Cardiac muscle cell (in vitro differentiated cells and primary cell): ENCODE measurements at regions not wholly inside any gene's neighbourhood (a gene's known extent, or its start where the extent isn't known, plus 50 kb on each side); places are given as distances from the start of the nearest gene placed in this dataset.
A peak's percentile ranks its signal among the peaks of the same experiment; 100 is the strongest.

Experiments
- DNase-seq, 2 donors: peaks; one replicate each; pipeline versions ENCODE4 v3.0.0 to v3.0.0-alpha.2; 2010 to 2017; ENCODE audit warnings: low read depth in 1 of 2, low spot score in 1 of 2
- H3K27ac ChIP-seq: fragments of 200-600 bp; sonication (generic); 2 replicates; pipeline ENCODE4 v1.5.1; 2016
- H3K27me3 ChIP-seq: fragments of 200-600 bp; sonication (generic); 2 replicates; pipeline ENCODE4 v1.6.0; 2016; ENCODE audit warnings: control low read depth
- H3K36me3 ChIP-seq: fragments of 200-600 bp; sonication (generic); 2 replicates; pipeline ENCODE4 v1.5.1; 2016; ENCODE audit warnings: control low read depth
- H3K4me1 ChIP-seq: fragments of 200-600 bp; sonication (generic); 2 replicates; pipeline ENCODE4 v1.8.1; 2017; ENCODE audit warnings: low read depth, mild to moderate bottlenecking, mixed run types
- H3K4me3 ChIP-seq: fragments of 200-600 bp; sonication (generic); 2 replicates; pipeline ENCODE4 v1.5.1; 2016; ENCODE audit warnings: mild to moderate bottlenecking
- H3K9me3 ChIP-seq: fragments of 200-600 bp; sonication (generic); 2 replicates; pipeline ENCODE4 v1.5.1; 2017; ENCODE audit warnings: low read depth, mild to moderate bottlenecking, control low read depth
- TF ChIP-seq, protein P1 (sequence below): IDR thresholded peaks from 2 replicates; pipeline ENCODE4 v1.5.1; 2012; ENCODE audit warnings: low read depth, mild to moderate bottlenecking, low read length

DNA sequence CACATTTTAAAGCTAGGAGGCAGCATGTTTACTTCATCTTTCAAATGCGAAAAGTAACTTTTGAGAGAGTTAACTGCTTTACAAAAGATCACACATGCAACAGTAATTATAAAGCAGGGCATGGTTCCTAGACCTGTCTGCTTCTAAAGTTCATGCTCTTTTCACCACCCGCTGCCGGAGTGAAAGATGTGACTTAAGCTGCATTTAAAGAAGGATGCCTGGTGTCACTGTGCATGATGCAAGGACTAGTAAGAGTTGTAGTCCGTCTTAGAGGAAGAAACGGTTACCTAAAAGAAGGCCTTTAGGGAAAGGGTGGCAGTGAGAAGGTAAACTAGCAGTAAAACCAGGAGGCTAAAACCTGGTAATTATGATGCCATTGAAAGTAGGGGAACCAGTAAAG lies 1689.1 kb downstream of the KCNT2 start:
- Histone ChIP-seq H3K27me3 (no peaks in the 10 kb centered on the region), H3K4me3 (no peak overlapping the region), H3K36me3 (no peaks in the 10 kb centered on the region), H3K4me1 (peaks cover 11% of the 10 kb centered on the region), H3K27ac (no peak overlapping the region), H3K9me3 (no peaks in the 10 kb centered on the region)
- DNase-seq = no peak
- TF ChIP-seq, protein P1, sequence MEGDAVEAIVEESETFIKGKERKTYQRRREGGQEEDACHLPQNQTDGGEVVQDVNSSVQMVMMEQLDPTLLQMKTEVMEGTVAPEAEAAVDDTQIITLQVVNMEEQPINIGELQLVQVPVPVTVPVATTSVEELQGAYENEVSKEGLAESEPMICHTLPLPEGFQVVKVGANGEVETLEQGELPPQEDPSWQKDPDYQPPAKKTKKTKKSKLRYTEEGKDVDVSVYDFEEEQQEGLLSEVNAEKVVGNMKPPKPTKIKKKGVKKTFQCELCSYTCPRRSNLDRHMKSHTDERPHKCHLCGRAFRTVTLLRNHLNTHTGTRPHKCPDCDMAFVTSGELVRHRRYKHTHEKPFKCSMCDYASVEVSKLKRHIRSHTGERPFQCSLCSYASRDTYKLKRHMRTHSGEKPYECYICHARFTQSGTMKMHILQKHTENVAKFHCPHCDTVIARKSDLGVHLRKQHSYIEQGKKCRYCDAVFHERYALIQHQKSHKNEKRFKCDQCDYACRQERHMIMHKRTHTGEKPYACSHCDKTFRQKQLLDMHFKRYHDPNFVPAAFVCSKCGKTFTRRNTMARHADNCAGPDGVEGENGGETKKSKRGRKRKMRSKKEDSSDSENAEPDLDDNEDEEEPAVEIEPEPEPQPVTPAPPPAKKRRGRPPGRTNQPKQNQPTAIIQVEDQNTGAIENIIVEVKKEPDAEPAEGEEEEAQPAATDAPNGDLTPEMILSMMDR = no peak

DNA sequence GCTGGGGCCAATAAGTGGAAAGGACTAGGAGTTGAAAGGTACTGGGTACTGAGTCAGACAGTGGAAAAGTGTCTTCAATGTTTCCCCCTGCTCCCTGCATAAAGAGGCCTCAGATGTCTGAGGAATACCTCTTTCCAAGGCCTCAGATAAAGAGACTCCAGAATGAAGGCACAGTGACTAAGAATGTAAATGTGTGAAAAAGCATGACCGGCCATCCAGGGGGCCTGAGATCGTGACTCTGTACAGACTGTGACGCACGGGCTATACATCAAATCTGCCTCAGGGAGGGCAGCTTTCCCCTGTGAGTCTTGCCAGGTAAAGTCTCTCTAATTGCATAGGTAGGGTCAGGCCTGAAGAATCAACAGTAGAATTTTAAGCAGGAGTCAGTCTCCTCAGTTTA lies 1690.5 kb downstream of the KCNT2 start:
- TF ChIP-seq, protein P1 = no peak
- no peak overlapping the region for H3K4me3 ChIP-seq
- no peaks in the 10 kb centered on the region for H3K27me3 ChIP-seq
- peak in 1 of 2 donors; percentile 17 for DNase-seq
- no peaks in the 10 kb centered on the region for H3K36me3 ChIP-seq
- no peaks in the 10 kb centered on the region for H3K9me3 ChIP-seq
- H3K27ac ChIP-seq = peak overlapping the region; percentile 79
- H3K4me1 ChIP-seq = peaks cover 11% of the 10 kb centered on the region

DNA sequence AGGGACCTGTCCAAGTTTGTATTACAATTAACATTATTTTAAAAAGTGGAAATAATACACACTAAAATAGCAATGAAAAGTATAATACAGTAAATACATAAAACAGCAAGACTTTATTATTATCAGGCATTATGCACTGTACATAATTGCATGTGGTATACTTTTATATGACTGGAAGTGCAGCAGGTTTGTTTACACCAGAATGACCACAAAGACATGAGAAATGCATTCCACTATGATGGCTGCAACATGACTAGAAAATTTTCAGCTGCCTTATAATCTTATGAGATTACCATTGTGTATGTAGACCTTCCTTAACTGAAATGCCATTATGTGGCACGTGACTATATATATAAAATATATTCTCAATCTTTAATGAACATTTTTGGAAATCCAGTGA lies 1699.6 kb downstream of the KCNT2 start:
- Histone ChIP-seq H3K27ac (no peak overlapping the region), H3K4me3 (no peak overlapping the region), H3K4me1 (no peaks in the 10 kb centered on the region), H3K9me3 (no peaks in the 10 kb centered on the region), H3K36me3 (no peaks in the 10 kb centered on the region), H3K27me3 (no peaks in the 10 kb centered on the region)
- no peak for DNase-seq
- TF ChIP-seq, protein P1 = no peak

DNA sequence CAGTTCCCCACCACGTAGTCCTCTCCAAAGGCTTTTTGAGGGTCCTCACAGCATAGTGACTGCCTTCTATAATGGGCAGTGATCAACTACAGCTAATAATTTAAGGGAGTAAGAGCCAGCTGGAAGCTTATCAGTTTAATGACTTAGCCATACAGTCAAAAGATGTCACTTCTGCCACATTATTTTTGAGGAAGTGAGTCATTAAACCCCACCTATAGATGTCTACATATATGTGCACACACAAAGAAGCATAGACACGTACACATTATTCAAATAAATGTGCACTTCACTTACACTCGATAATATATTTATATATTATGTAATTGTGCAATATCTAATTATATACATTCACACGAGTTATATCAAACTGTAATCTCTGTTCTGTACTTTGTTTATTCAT lies 1704.7 kb downstream of the KCNT2 start:
- Histone ChIP-seq H3K27me3 (no peaks in the 10 kb centered on the region), H3K36me3 (no peaks in the 10 kb centered on the region), H3K27ac (no peak overlapping the region), H3K9me3 (no peaks in the 10 kb centered on the region), H3K4me3 (no peak overlapping the region), H3K4me1 (no peaks in the 10 kb centered on the region)
- TF ChIP-seq, protein P1 = no peak
- no peak for DNase-seq

DNA sequence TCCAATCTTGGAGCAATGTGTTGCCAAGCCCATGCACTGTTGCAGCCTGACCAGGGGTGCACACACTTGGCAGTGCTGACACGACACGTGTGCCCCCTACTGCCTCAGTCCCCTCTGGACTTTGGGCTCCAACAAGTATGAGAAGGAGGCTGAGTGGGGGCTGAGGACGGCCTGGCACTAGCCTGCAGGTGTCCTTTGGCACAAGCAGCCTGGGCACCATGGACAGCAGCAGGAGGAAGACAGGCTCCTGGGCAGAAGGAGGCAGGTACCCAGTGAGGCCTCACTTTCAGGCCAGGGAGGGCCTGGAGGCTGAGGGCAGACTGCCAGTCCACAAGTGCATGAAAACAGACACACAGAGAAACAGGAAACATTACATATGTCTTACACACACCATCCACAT lies 1702.9 kb upstream of the B3GALT2 start:
- no peak overlapping the region for H3K27ac ChIP-seq
- no peaks in the 10 kb centered on the region for H3K9me3 ChIP-seq
- H3K27me3 ChIP-seq = no peaks in the 10 kb centered on the region
- H3K4me3 ChIP-seq = no peak overlapping the region
- H3K4me1 ChIP-seq = no peaks in the 10 kb centered on the region
- H3K36me3 ChIP-seq = no peaks in the 10 kb centered on the region
- no peak for DNase-seq
- TF ChIP-seq, protein P1 = no peak

DNA sequence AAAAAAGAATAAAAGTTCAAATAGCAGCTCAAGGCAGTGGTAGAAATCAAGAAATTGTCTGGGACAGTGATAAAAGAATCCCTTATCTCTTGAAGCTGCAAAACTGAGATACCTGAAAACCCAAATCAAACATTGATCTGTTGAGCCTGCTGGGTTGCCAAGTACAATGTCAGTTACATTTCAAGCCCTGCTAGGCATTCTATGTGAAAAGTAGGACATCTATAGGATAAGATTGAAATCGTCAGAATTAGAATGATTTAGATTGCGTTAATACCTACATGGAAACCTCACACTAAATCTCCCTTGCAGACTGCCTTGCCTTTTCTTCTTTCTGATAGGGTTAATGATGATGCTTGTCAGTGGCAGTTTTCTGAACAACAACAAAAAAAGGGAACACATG lies 1684.4 kb upstream of the B3GALT2 start:
- Histone ChIP-seq H3K36me3 (no peaks in the 10 kb centered on the region), H3K9me3 (no peaks in the 10 kb centered on the region), H3K4me3 (no peak overlapping the region), H3K27me3 (no peaks in the 10 kb centered on the region), H3K27ac (no peak overlapping the region), H3K4me1 (no peaks in the 10 kb centered on the region)
- TF ChIP-seq, protein P1 = no peak
- DNase-seq = no peak
